ENCODE measurements at regions not wholly inside any gene's neighbourhood (a gene's known extent, or its start where the extent isn't known, plus 50 kb on each side); places are given as distances from the start of the nearest gene placed in this dataset.

GRCh38 chr2:144798034-144798433, 278.1 kb upstream of the ZEB2 start:
- FAIRE-seq: no peak
- TF ChIP-seq CTCF (IDR thresholded peaks at IDR 0.05; ENCODE audit: insufficient read depth, low read length, severe bottlenecking): no peak
- Histone ChIP-seq H3K36me3 (ENCODE audit: control insufficient read depth, insufficient read depth, low read length) (no peaks in the 10 kb centered on the region), H3K27me3 (ENCODE audit: control insufficient read depth, insufficient read depth, low read length) (no peaks in the 10 kb centered on the region), H3K4me3 (ENCODE audit: low read depth, low read length) (no peak overlapping the region)
- no peak for DNase-seq (ENCODE audit: low read depth)

DNA sequence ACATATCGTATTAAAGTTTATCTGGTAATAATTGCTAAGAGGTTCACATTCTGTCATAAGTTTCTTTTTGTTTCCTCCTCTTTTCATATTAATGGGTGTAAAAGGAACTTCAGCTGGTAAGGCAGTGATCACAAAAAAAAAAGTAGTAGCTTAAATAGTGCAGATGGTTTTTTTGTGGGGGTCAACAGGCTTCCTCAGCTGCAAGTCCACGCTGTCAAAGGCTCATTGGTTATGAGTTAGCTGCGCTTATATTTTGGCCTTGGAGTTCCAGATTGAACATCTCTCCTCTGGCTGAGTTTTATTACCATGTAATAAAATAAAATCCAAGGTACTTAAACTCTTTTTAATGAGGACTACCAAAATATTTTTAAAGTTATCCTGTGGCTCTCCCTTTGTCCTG, 277.0 kb upstream of the ZEB2 start:
- FAIRE-seq (no peak), DNase-seq (ENCODE audit: low read depth) (no peak)
- TF ChIP-seq CTCF (IDR thresholded peaks at IDR 0.05; ENCODE audit: insufficient read depth, low read length, severe bottlenecking): no peak

GRCh38 chr2:144796164-144796563, 276.2 kb upstream of the ZEB2 start:
- Histone ChIP-seq H3K27me3 (ENCODE audit: control insufficient read depth, insufficient read depth, low read length) (no peaks in the 10 kb centered on the region), H3K4me3 (ENCODE audit: low read depth, low read length) (no peak overlapping the region), H3K36me3 (ENCODE audit: control insufficient read depth, insufficient read depth, low read length) (no peaks in the 10 kb centered on the region)
- no peak for DNase-seq (ENCODE audit: low read depth)
- no peak for TF ChIP-seq CTCF (IDR thresholded peaks at IDR 0.05; ENCODE audit: insufficient read depth, low read length, severe bottlenecking)
- FAIRE-seq: no peak

More for the DNA sequence above, 277.0 kb upstream of the ZEB2 start:
- no peak overlapping the region for H3K4me3 ChIP-seq (ENCODE audit: low read depth, low read length)
- no peaks in the 10 kb centered on the region for H3K36me3 ChIP-seq (ENCODE audit: control insufficient read depth, insufficient read depth, low read length)
- no peaks in the 10 kb centered on the region for H3K27me3 ChIP-seq (ENCODE audit: control insufficient read depth, insufficient read depth, low read length)

DNA sequence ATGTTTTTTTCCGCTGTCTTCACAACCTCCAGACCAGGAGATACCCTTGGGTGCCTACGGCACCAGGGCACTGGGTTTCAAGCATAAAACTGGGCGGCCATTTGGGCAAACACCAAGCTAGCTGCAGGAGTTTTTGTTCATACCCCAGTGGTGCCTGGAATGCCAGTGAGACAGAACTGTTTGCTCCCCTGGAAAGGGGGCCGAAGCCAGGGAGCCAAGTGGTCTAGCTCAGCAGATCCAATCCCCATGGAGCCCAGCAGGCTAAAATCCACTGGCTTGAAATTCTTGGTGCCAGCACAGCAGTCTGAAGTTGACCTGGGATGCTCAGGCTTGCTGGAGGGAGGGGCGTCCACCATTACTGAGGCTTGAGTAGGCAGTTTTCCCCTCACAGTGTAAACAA, 265.3 kb upstream of the ZEB2 start:
- Histone ChIP-seq H3K4me3 (ENCODE audit: low read depth, low read length) (no peak overlapping the region), H3K27me3 (ENCODE audit: control insufficient read depth, insufficient read depth, low read length) (no peaks in the 10 kb centered on the region)
- FAIRE-seq: no peak

DNA sequence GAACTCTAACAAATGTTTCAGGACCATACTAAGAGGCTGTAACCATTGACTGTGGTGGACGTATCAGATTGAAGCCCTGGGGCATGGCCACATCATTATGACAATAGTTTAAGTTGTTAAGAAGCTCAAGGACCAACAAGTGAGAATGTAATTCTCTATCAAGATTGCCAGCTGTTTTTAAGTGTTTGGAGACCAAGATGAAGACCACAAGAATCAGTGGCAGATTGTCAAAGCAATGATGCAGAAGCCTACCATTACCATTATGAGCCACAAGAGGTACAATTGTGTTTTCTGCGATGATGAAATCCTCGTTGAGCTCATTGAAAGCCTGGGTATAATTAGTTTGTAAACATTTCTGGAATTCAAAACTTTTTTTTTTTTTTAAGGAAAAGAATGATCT, 261.1 kb upstream of the ZEB2 start:
- DNase-seq (ENCODE audit: low read depth) (peak; percentile 1), FAIRE-seq (no peak)
- Histone ChIP-seq H3K4me3 (ENCODE audit: low read depth, low read length) (no peak overlapping the region), H3K36me3 (ENCODE audit: control insufficient read depth, insufficient read depth, low read length) (no peaks in the 10 kb centered on the region), H3K27me3 (ENCODE audit: control insufficient read depth, insufficient read depth, low read length) (no peaks in the 10 kb centered on the region)
- no peak for TF ChIP-seq CTCF (IDR thresholded peaks at IDR 0.05; ENCODE audit: insufficient read depth, low read length, severe bottlenecking)

More for the DNA sequence above, 265.3 kb upstream of the ZEB2 start:
- no peak for DNase-seq (ENCODE audit: low read depth)
- TF ChIP-seq CTCF (IDR thresholded peaks at IDR 0.05; ENCODE audit: insufficient read depth, low read length, severe bottlenecking): no peak
- no peaks in the 10 kb centered on the region for H3K36me3 ChIP-seq (ENCODE audit: control insufficient read depth, insufficient read depth, low read length)

DNA sequence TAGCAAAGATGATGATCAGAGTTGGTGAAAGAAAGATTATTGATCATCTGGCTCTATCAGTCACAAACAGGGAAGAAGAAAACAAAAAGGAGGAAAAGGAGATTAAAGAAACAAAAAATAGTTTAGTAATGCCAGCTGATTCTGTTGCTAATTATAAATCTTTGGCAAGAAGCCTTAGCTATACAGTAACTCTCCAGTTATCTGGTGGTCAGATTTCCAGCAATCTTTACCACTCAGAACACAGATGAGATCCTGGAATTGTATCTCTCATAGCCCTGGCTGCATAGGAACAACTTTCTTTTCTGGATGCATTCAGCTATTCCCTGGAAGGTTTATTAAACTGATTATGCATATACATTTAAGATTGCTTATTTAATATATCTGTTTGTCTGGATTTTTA, 256.8 kb upstream of the ZEB2 start:
- FAIRE-seq: no peak
- DNase-seq (ENCODE audit: low read depth): no peak
- H3K27me3 ChIP-seq (ENCODE audit: control insufficient read depth, insufficient read depth, low read length): no peaks in the 10 kb centered on the region
- no peak for TF ChIP-seq CTCF (IDR thresholded peaks at IDR 0.05; ENCODE audit: insufficient read depth, low read length, severe bottlenecking)
- H3K36me3 ChIP-seq (ENCODE audit: control insufficient read depth, insufficient read depth, low read length): no peaks in the 10 kb centered on the region
- H3K4me3 ChIP-seq (ENCODE audit: low read depth, low read length): no peak overlapping the region

Measured in bronchial epithelial cell (primary cell).